Suprapubic skin (tissue), 3 donors: ENCODE measurements at regions not wholly inside any gene's neighbourhood (a gene's known extent, or its start where the extent isn't known, plus 50 kb on each side); places are given as distances from the start of the nearest gene placed in this dataset.

Experiments
- CTCF ChIP-seq, 2 donors: fragments of 200-600 bp in 1 of 2; fragments of 450-650 bp in 1 of 2; sonication (generic) in 1 of 2; IDR thresholded peaks; one replicate each; pipeline ENCODE4 v1.5.1; 2016 to 2019; ENCODE audit warnings: antibody characterized with exemption in 2 of 2, mild to moderate bottlenecking in 1 of 2, moderate library complexity in 1 of 2
- POLR2A ChIP-seq, 2 donors: fragments of 450-650 bp; IDR thresholded peaks; one replicate each; pipeline ENCODE4 v1.6.1; 2017; ENCODE audit warnings: antibody characterized with exemption in 2 of 2, mild to moderate bottlenecking in 2 of 2, moderate library complexity in 2 of 2

- TF ChIP-seq CTCF (IDR thresholded peaks at IDR 0.05) (no peak), POLR2A (IDR thresholded peaks at IDR 0.05) (no peak)
Measured at GRCh38 chr11:122423886-122424285, 231.6 kb upstream of the UBASH3B start.
